ENCODE measurements at regions not wholly inside any gene's neighbourhood (a gene's known extent, or its start where the extent isn't known, plus 50 kb on each side); places are given as distances from the start of the nearest gene placed in this dataset.

- no peaks in the 10 kb centered on the region for H3K27me3 Mint-ChIP-seq
- H3K36me3 Mint-ChIP-seq = no peaks in the 10 kb centered on the region
- no peak overlapping the region for H3K4me3 Mint-ChIP-seq
- no peak for DNase-seq (ENCODE audit: extremely low spot score, unreplicated experiment)
- H3K4me1 Mint-ChIP-seq (ENCODE audit: unreplicated experiment) = peaks cover 39% of the 10 kb centered on the region
- no peak for TF ChIP-seq CTCF (conservative IDR thresholded peaks at IDR 0.05)
- H3K9me3 Mint-ChIP-seq = no peaks in the 10 kb centered on the region
- H3K27ac Mint-ChIP-seq = peak overlapping the region; percentile 27
These were observed 51.6 kb upstream of the SMAD6 start for GRCh38 chr15:66650433-66650832.

- H3K9me3 Mint-ChIP-seq = no peaks in the 10 kb centered on the region
- TF ChIP-seq CTCF (conservative IDR thresholded peaks at IDR 0.05) = no peak
- no peaks in the 10 kb centered on the region for H3K36me3 Mint-ChIP-seq
- H3K27ac Mint-ChIP-seq = no peak overlapping the region
- DNase-seq (ENCODE audit: extremely low spot score, unreplicated experiment) = no peak
- H3K4me1 Mint-ChIP-seq (ENCODE audit: unreplicated experiment) = peaks cover 47% of the 10 kb centered on the region
- no peaks in the 10 kb centered on the region for H3K27me3 Mint-ChIP-seq
- no peak overlapping the region for H3K4me3 Mint-ChIP-seq
These were observed 50.8 kb upstream of the SMAD6 start for GRCh38 chr15:66651198-66651597.

- TF ChIP-seq CTCF (conservative IDR thresholded peaks at IDR 0.05) = no peak
- Mint-ChIP-seq H3K27me3 (no peaks in the 10 kb centered on the region), H3K9me3 (no peaks in the 10 kb centered on the region), H3K4me1 (ENCODE audit: unreplicated experiment) (peaks cover 49% of the 10 kb centered on the region), H3K4me3 (no peak overlapping the region), H3K27ac (peak overlapping the region; percentile 74), H3K36me3 (no peaks in the 10 kb centered on the region)
- DNase-seq (ENCODE audit: extremely low spot score, unreplicated experiment) = no peak
These were observed 50.0 kb upstream of the SMAD6 start for GRCh38 chr15:66651913-66652642.

All from type B pancreatic cell (in vitro differentiated cells).